Activated CD4-positive, alpha-beta T cell treated with anti-CD3 and anti-CD28 coated beads, Interleukin-2, amount 10 ng/mL, durations not matched to agents 7 days and 5 days (primary cell): ENCODE measurements at regions not wholly inside any gene's neighbourhood (a gene's known extent, or its start where the extent isn't known, plus 50 kb on each side); places are given as distances from the start of the nearest gene placed in this dataset.
"Not testable (repeated sequence)": the region's sequence is repeated elsewhere in the genome, so short reads cannot be mapped to it uniquely, and the experiment has no call there.

Experiments used
- CTCF ChIA-PET: fragments of 350-600 bp; sonication (Branson Sonifier 250); formaldehyde crosslinking; loops from one replicate; lab custom pipeline; 2021; ENCODE audit warnings: antibody characterized with exemption; lab: Charles Lee
- POLR2A ChIA-PET: fragments of 350-600 bp; sonication (Branson Sonifier 250); formaldehyde crosslinking; loops from one replicate; lab custom pipeline; 2021; ENCODE audit warnings: antibody characterized with exemption; lab: Charles Lee
- DNase-seq: peaks from one replicate; pipeline ENCODE4 v3.0.0-alpha.2; 2020
- H3K27ac Mint-ChIP-seq: one replicate; pipeline ENCODE4 v1.8.0; 2021; ENCODE audit warnings: mild to moderate bottlenecking, moderate library complexity, mixed read lengths
- H3K27me3 Mint-ChIP-seq: one replicate; pipeline ENCODE4 v1.8.0; 2021; ENCODE audit warnings: mixed read lengths
- H3K36me3 Mint-ChIP-seq: one replicate; pipeline ENCODE4 v1.8.0; 2021; ENCODE audit warnings: low read depth, mixed read lengths
- H3K4me1 Mint-ChIP-seq: one replicate; pipeline ENCODE4 v1.8.0; 2021; ENCODE audit warnings: mixed read lengths
- H3K4me3 Mint-ChIP-seq: one replicate; pipeline ENCODE4 v1.8.0; 2021; ENCODE audit warnings: mild to moderate bottlenecking, moderate library complexity, mixed read lengths
- H3K9me3 Mint-ChIP-seq: one replicate; pipeline ENCODE4 v1.8.0; 2021; ENCODE audit warnings: mixed read lengths

DNA sequence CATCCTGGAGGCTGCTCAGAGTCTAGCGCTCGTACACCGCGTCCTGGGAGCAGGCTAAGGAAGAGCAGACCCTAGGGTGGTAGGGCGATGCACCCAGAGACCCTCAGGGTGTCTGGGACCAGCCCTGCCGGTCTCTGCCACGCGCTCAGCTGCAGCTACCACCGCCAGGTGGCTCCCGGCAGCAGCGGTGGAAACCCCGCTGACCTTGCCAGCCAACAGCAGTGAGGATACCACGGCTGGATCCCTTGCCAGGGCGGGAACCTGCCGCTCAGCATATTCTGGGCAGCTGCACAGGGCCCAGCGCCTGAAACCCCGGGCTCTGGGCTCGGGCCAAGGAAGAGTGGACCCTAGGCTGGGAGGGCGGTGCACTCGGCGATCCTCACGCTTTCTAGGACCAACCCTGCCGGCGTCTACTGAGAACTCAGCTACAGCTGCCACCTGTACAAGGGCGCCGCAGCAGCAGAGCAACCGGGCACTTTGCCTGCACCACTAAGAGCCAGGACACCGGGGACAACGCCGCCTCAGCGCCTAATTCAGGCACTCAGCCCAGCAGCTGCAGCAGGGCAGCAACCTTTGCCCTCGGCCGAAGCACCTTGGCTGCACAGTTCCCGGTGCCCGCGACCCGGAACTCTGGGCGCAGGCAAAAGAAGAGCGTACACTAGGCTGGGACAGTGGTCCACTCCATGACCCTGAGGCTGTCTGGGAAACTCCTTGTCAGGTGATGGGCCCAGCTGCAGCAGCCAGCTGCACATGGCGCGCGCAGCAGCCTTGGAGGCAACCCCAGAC is 80.8 kb downstream of the POTEB2 start:
- H3K27me3 Mint-ChIP-seq, H3K36me3 Mint-ChIP-seq, CTCF ChIA-PET, H3K4me1 Mint-ChIP-seq, H3K9me3 Mint-ChIP-seq, H3K4me3 Mint-ChIP-seq, H3K27ac Mint-ChIP-seq, POLR2A ChIA-PET: not testable (repeated sequence)
- DNase-seq: peak; percentile 3

- H3K9me3 Mint-ChIP-seq, CTCF ChIA-PET, H3K27ac Mint-ChIP-seq, H3K36me3 Mint-ChIP-seq, H3K27me3 Mint-ChIP-seq, H3K4me1 Mint-ChIP-seq, H3K4me3 Mint-ChIP-seq, POLR2A ChIA-PET: not testable (repeated sequence)
- DNase-seq: peak; percentile 58
Measured at GRCh38 chr15:20783598-20784184, 82.4 kb downstream of the POTEB2 start.

DNA sequence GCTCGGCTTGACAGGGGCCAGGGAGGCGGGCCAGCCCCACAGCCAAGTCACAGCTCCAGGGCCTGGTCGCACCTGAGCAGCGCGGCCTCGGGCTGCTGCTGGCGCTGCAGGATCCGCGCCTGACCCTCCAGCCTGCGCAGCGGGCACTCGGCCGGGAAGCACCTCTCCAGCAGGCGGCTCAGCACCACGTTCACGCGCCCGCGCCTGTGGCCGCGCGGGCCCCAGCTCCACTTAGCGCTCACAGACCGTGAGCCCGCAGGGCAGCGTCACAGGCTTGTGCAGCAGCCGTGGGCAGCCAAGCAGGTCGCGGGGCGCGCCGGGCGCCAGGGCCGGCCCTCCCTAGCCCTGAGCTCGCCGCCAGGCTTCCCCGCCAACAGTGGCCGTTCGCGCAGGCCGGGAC is 90.7 kb downstream of the POTEB2 start:
- H3K9me3 Mint-ChIP-seq, POLR2A ChIA-PET, H3K4me3 Mint-ChIP-seq, H3K27ac Mint-ChIP-seq, CTCF ChIA-PET, H3K4me1 Mint-ChIP-seq, H3K36me3 Mint-ChIP-seq, H3K27me3 Mint-ChIP-seq, DNase-seq: not testable (repeated sequence)

DNA sequence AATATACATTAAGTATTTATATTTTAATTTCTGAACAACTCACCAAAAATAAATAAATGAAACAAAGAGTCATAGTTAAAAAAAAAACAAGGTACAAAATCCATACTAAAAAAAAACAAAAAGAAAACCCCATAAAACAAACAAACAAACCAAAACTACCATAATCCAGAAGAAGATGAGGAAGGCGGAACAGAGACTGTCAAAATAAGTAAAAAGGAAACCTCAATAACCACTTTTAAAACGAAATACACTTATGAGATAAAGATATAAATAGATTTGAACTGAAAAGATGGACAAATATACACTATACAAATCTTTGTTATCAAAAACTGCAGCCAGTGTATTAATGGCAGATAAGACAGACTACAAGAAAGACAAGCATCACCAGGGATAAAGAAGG is 98.2 kb downstream of the POTEB2 start:
- H3K4me1 Mint-ChIP-seq, CTCF ChIA-PET, H3K4me3 Mint-ChIP-seq, H3K27me3 Mint-ChIP-seq, POLR2A ChIA-PET, H3K36me3 Mint-ChIP-seq, DNase-seq, H3K27ac Mint-ChIP-seq, H3K9me3 Mint-ChIP-seq: not testable (repeated sequence)

GRCh38 chr15:20762422-20762821 is 103.7 kb downstream of the POTEB2 start:
- H3K4me1 Mint-ChIP-seq, POLR2A ChIA-PET, H3K27me3 Mint-ChIP-seq, H3K36me3 Mint-ChIP-seq, DNase-seq, H3K4me3 Mint-ChIP-seq, H3K27ac Mint-ChIP-seq, CTCF ChIA-PET, H3K9me3 Mint-ChIP-seq: not testable (repeated sequence)

- H3K4me1 Mint-ChIP-seq, DNase-seq, H3K36me3 Mint-ChIP-seq, H3K27ac Mint-ChIP-seq, H3K27me3 Mint-ChIP-seq, POLR2A ChIA-PET, H3K9me3 Mint-ChIP-seq, CTCF ChIA-PET, H3K4me3 Mint-ChIP-seq: not testable (repeated sequence)
Measured at GRCh38 chr15:20756440-20756839, 109.7 kb downstream of the POTEB2 start.

GRCh38 chr15:20755665-20756398 is 110.3 kb downstream of the POTEB2 start:
- H3K27ac Mint-ChIP-seq, CTCF ChIA-PET: not testable (repeated sequence)

GRCh38 chr15:20733493-20733892 is 132.6 kb downstream of the POTEB2 start:
- H3K27me3 Mint-ChIP-seq, DNase-seq, CTCF ChIA-PET, H3K4me1 Mint-ChIP-seq, H3K36me3 Mint-ChIP-seq, H3K4me3 Mint-ChIP-seq, H3K9me3 Mint-ChIP-seq, POLR2A ChIA-PET, H3K27ac Mint-ChIP-seq: not testable (repeated sequence)

More at GRCh38 chr15:20755665-20756398, 110.3 kb downstream of the POTEB2 start:
- POLR2A ChIA-PET, H3K27me3 Mint-ChIP-seq, H3K36me3 Mint-ChIP-seq, H3K4me1 Mint-ChIP-seq, H3K9me3 Mint-ChIP-seq: not testable (repeated sequence)
- peak overlapping the region; percentile 58 for H3K4me3 Mint-ChIP-seq
- DNase-seq: peak; percentile 45
